ENCODE measurements at regions not wholly inside any gene's neighbourhood (a gene's known extent, or its start where the extent isn't known, plus 50 kb on each side); places are given as distances from the start of the nearest gene placed in this dataset.

- TF ChIP-seq CTCF (IDR thresholded peaks at IDR 0.05; ENCODE audit: low read depth, low read length) (no peak), EZH2phosphoT487 (IDR thresholded peaks at IDR 0.05; ENCODE audit: low read depth) (no peak)
Observed at GRCh38 chr2:9771101-9771449, 72.2 kb upstream of the TAF1B start.
